HepG2 (cell line): ENCODE measurements at regions not wholly inside any gene's neighbourhood (a gene's known extent, or its start where the extent isn't known, plus 50 kb on each side); places are given as distances from the start of the nearest gene placed in this dataset.

Experiments
- GATAD2A ChIP-seq: IDR thresholded peaks from 2 replicates; pipeline ENCODE4 v1.6.1; 2016
- NCOR1 ChIP-seq: fragments of 200-600 bp; sonication (generic); IDR thresholded peaks from 2 replicates; pipeline ENCODE4 v1.7.0; 2017; ENCODE audit warnings: antibody characterized with exemption, low read length, borderline replicate concordance
- PHB2 ChIP-seq: fragments of 450-650 bp; IDR thresholded peaks from 2 replicates; pipeline ENCODE4 v1.6.1; 2018; ENCODE audit not compliant: partially characterized antibody
- RARA ChIP-seq: IDR thresholded peaks from 2 replicates; pipeline ENCODE4 v1.6.1; 2016; ENCODE audit warnings: missing genetic modification reagents, missing compliant biosample characterization
- REXO4 ChIP-seq: sonication (generic); formaldehyde crosslinking; IDR thresholded peaks from 2 replicates; pipeline ENCODE4 v1.8.0; 2022; ENCODE audit warnings: missing genetic modification reagents, mild to moderate bottlenecking, borderline replicate concordance
- STAG1 ChIP-seq: sonication (generic); formaldehyde crosslinking; IDR thresholded peaks from 2 replicates; pipeline ENCODE4 v1.4.0; 2020; ENCODE audit warnings: missing genetic modification reagents
- ZNF234 ChIP-seq: sonication (generic); formaldehyde crosslinking; conservative IDR thresholded peaks from 2 replicates; pipeline ENCODE4 v1.5.1; 2020; ENCODE audit warnings: mild to moderate bottlenecking, missing genetic modification reagents
- ZNF235 ChIP-seq: sonication (generic); formaldehyde crosslinking; IDR thresholded peaks from 2 replicates; pipeline ENCODE4 v1.8.1; 2023; ENCODE audit warnings: mild to moderate bottlenecking, missing genetic modification reagents, borderline replicate concordance
- ZSCAN21 ChIP-seq: sonication (generic); formaldehyde crosslinking; IDR thresholded peaks from 2 replicates; pipeline ENCODE4 v1.8.0; 2022; ENCODE audit warnings: mild to moderate bottlenecking, missing genetic modification reagents, moderate library complexity, borderline replicate concordance
- TF ChIP-seq, protein P1 (sequence below), 2 experiments: sonication (generic) in 1 of 2; formaldehyde crosslinking in 1 of 2; IDR thresholded peaks; 2 replicates each; pipeline versions ENCODE4 v1.6.1 to v1.9.0; 2014 to 2022; ENCODE audit warnings: antibody characterized with exemption in 1 of 2, borderline replicate concordance in 1 of 2, inconsistent platforms in 1 of 2, low read depth in 1 of 2, missing genetic modification reagents in 1 of 2
- TF ChIP-seq, protein P2 (sequence below): IDR thresholded peaks from 2 replicates; pipeline ENCODE4 v1.4.0; 2020; ENCODE audit warnings: mild to moderate bottlenecking, missing genetic modification reagents
- TF ChIP-seq, protein P3 (sequence below): sonication (generic); formaldehyde crosslinking; IDR thresholded peaks from 2 replicates; pipeline ENCODE4 v1.5.0; 2020; ENCODE audit warnings: missing genetic modification reagents
- TF ChIP-seq, protein P4 (sequence below): sonication (generic); formaldehyde crosslinking; IDR thresholded peaks from 2 replicates; pipeline ENCODE4 v1.5.0; 2020; ENCODE audit warnings: missing genetic modification reagents
- TF ChIP-seq, protein P5 (sequence below): sonication (generic); formaldehyde crosslinking; IDR thresholded peaks from 2 replicates; pipeline ENCODE4 v1.9.0; 2022; ENCODE audit warnings: missing genetic modification reagents, mild to moderate bottlenecking, borderline replicate concordance

DNA sequence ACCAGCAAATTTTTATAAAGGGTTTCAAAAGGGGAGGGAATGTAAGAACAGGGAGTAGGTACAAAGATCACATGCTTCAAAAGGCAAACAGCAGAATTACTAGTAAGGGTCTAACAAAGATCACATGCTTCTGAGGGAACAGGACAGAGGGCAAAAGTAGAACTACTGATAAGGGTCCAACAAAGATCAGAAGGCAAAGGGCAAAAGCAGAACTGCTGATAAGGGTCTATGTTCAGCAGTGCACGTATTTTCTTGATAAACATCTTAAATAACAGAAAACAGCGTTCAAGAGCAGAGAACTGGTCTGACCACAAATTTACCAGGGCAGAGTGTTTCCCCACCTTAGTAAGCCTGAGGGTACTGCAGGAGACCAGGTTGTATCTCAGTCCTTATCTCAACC, 469.5 kb upstream of the PIK3R1 start (continued):
- TF ChIP-seq, protein P1, sequence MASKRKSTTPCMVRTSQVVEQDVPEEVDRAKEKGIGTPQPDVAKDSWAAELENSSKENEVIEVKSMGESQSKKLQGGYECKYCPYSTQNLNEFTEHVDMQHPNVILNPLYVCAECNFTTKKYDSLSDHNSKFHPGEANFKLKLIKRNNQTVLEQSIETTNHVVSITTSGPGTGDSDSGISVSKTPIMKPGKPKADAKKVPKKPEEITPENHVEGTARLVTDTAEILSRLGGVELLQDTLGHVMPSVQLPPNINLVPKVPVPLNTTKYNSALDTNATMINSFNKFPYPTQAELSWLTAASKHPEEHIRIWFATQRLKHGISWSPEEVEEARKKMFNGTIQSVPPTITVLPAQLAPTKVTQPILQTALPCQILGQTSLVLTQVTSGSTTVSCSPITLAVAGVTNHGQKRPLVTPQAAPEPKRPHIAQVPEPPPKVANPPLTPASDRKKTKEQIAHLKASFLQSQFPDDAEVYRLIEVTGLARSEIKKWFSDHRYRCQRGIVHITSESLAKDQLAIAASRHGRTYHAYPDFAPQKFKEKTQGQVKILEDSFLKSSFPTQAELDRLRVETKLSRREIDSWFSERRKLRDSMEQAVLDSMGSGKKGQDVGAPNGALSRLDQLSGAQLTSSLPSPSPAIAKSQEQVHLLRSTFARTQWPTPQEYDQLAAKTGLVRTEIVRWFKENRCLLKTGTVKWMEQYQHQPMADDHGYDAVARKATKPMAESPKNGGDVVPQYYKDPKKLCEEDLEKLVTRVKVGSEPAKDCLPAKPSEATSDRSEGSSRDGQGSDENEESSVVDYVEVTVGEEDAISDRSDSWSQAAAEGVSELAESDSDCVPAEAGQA (IDR thresholded peaks at IDR 0.05; ENCODE audit: low read depth): no peak
- TF ChIP-seq, protein P1 (CRISPR knock-in tag; IDR thresholded peaks at IDR 0.05; ENCODE audit: borderline replicate concordance): no peak
- TF ChIP-seq, protein P2, sequence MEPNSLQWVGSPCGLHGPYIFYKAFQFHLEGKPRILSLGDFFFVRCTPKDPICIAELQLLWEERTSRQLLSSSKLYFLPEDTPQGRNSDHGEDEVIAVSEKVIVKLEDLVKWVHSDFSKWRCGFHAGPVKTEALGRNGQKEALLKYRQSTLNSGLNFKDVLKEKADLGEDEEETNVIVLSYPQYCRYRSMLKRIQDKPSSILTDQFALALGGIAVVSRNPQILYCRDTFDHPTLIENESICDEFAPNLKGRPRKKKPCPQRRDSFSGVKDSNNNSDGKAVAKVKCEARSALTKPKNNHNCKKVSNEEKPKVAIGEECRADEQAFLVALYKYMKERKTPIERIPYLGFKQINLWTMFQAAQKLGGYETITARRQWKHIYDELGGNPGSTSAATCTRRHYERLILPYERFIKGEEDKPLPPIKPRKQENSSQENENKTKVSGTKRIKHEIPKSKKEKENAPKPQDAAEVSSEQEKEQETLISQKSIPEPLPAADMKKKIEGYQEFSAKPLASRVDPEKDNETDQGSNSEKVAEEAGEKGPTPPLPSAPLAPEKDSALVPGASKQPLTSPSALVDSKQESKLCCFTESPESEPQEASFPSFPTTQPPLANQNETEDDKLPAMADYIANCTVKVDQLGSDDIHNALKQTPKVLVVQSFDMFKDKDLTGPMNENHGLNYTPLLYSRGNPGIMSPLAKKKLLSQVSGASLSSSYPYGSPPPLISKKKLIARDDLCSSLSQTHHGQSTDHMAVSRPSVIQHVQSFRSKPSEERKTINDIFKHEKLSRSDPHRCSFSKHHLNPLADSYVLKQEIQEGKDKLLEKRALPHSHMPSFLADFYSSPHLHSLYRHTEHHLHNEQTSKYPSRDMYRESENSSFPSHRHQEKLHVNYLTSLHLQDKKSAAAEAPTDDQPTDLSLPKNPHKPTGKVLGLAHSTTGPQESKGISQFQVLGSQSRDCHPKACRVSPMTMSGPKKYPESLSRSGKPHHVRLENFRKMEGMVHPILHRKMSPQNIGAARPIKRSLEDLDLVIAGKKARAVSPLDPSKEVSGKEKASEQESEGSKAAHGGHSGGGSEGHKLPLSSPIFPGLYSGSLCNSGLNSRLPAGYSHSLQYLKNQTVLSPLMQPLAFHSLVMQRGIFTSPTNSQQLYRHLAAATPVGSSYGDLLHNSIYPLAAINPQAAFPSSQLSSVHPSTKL (CRISPR knock-in tag): peak; percentile 53
- TF ChIP-seq ZNF234 (CRISPR knock-in tag) (no peak), REXO4 (no peak), PHB2 (no peak), RARA (peak; percentile 42; the same call in 1 of the 2 replicates), ZNF235 (CRISPR knock-in tag) (no peak), NCOR1 (peak; percentile 67; the same call in 1 of the 2 replicates), GATAD2A (CRISPR knock-in tag) (peak; percentile 45; the same call in 1 of the 2 replicates), STAG1 (CRISPR knock-in tag) (no peak), ZSCAN21 (CRISPR knock-in tag) (no peak)
- TF ChIP-seq, protein P3, sequence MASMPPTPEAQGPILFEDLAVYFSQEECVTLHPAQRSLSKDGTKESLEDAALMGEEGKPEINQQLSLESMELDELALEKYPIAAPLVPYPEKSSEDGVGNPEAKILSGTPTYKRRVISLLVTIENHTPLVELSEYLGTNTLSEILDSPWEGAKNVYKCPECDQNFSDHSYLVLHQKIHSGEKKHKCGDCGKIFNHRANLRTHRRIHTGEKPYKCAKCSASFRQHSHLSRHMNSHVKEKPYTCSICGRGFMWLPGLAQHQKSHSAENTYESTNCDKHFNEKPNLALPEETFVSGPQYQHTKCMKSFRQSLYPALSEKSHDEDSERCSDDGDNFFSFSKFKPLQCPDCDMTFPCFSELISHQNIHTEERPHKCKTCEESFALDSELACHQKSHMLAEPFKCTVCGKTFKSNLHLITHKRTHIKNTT (CRISPR knock-in tag): no peak
- TF ChIP-seq, protein P4, sequence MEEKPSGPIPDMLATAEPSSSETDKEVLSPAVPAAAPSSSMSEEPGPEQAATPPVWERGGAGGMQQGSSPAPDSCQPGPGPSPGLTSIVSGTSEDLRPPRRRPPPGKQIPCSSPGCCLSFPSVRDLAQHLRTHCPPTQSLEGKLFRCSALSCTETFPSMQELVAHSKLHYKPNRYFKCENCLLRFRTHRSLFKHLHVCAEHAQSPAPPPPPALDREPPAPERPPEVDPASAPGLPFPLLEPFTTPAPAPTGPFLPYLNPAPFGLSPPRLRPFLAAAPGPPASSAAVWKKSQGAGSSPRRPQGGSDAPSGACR: no peak
- TF ChIP-seq, protein P5, sequence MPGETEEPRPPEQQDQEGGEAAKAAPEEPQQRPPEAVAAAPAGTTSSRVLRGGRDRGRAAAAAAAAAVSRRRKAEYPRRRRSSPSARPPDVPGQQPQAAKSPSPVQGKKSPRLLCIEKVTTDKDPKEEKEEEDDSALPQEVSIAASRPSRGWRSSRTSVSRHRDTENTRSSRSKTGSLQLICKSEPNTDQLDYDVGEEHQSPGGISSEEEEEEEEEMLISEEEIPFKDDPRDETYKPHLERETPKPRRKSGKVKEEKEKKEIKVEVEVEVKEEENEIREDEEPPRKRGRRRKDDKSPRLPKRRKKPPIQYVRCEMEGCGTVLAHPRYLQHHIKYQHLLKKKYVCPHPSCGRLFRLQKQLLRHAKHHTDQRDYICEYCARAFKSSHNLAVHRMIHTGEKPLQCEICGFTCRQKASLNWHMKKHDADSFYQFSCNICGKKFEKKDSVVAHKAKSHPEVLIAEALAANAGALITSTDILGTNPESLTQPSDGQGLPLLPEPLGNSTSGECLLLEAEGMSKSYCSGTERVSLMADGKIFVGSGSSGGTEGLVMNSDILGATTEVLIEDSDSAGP (CRISPR knock-in tag): no peak
